ENCODE measurements at regions not wholly inside any gene's neighbourhood (a gene's known extent, or its start where the extent isn't known, plus 50 kb on each side); places are given as distances from the start of the nearest gene placed in this dataset.
A peak's percentile ranks its signal among the peaks of the same experiment; 100 is the strongest.

GRCh38 chr21:34205811-34206571, 132.6 kb downstream of the MRPS6 start:
- no peak for DNase-seq (ENCODE audit: low read depth in 2 of 2)
- no peak overlapping the region for H3K4me3 ChIP-seq (replicated peaks in 1 of 2; ENCODE audit: low read depth in 2 of 2, low read length in 2 of 2)
- TF ChIP-seq, protein P1, sequence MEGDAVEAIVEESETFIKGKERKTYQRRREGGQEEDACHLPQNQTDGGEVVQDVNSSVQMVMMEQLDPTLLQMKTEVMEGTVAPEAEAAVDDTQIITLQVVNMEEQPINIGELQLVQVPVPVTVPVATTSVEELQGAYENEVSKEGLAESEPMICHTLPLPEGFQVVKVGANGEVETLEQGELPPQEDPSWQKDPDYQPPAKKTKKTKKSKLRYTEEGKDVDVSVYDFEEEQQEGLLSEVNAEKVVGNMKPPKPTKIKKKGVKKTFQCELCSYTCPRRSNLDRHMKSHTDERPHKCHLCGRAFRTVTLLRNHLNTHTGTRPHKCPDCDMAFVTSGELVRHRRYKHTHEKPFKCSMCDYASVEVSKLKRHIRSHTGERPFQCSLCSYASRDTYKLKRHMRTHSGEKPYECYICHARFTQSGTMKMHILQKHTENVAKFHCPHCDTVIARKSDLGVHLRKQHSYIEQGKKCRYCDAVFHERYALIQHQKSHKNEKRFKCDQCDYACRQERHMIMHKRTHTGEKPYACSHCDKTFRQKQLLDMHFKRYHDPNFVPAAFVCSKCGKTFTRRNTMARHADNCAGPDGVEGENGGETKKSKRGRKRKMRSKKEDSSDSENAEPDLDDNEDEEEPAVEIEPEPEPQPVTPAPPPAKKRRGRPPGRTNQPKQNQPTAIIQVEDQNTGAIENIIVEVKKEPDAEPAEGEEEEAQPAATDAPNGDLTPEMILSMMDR (IDR thresholded peaks at IDR 0.05; ENCODE audit: low read depth, low read length): no peak

DNA sequence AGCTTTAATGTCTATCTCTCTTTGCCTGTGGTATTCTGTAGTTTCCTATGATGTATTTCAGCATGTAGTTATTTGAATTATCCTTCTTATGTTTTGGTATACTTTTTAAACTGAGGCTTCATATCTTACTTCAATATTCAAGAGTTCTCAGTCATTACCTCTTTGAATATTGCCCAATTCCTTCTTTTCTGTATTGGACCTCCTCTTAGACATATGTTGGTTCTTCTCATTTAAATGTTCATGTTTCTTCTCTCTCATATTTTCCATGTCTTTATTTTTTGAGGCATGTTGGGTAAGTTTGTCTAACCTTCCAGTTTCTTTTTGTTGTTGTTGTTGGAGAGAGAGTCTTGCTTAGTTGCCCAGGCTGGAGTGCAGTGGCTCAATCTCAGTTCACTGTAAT, 140.6 kb downstream of the MRPS6 start:
- TF ChIP-seq, protein P1 (IDR thresholded peaks at IDR 0.05; ENCODE audit: low read depth, low read length): no peak
- H3K4me3 ChIP-seq (replicated peaks in 1 of 2; ENCODE audit: low read depth in 2 of 2, low read length in 2 of 2): no peak overlapping the region
- no peak for DNase-seq (ENCODE audit: low read depth in 2 of 2)

GRCh38 chr21:34215501-34215900, 142.1 kb downstream of the MRPS6 start:
- DNase-seq (ENCODE audit: low read depth in 2 of 2): peak in 1 of 2 donors; percentile 11
- TF ChIP-seq, protein P1 (IDR thresholded peaks at IDR 0.05; ENCODE audit: low read depth, low read length): no peak
- no peak overlapping the region for H3K4me3 ChIP-seq (replicated peaks in 1 of 2; ENCODE audit: low read depth in 2 of 2, low read length in 2 of 2)

- no peak for DNase-seq (ENCODE audit: low read depth in 2 of 2)
- TF ChIP-seq, protein P1 (IDR thresholded peaks at IDR 0.05; ENCODE audit: low read depth, low read length): no peak
Observed at GRCh38 chr21:34215911-34216717, 142.7 kb downstream of the MRPS6 start.

GRCh38 chr21:34216718-34217032, 143.3 kb downstream of the MRPS6 start:
- DNase-seq (ENCODE audit: low read depth in 2 of 2): no peak
- TF ChIP-seq, protein P1 (IDR thresholded peaks at IDR 0.05; ENCODE audit: low read depth, low read length): no peak
- H3K4me3 ChIP-seq (replicated peaks in 1 of 2; ENCODE audit: low read depth in 2 of 2, low read length in 2 of 2): no peak overlapping the region

More at GRCh38 chr21:34215911-34216717, 142.7 kb downstream of the MRPS6 start:
- H3K4me3 ChIP-seq (replicated peaks in 1 of 2; ENCODE audit: low read depth in 2 of 2, low read length in 2 of 2): no peak overlapping the region

- no peak for DNase-seq (ENCODE audit: low read depth in 2 of 2)
- TF ChIP-seq, protein P1 (IDR thresholded peaks at IDR 0.05; ENCODE audit: low read depth, low read length): no peak
- no peak overlapping the region for H3K4me3 ChIP-seq (replicated peaks in 1 of 2; ENCODE audit: low read depth in 2 of 2, low read length in 2 of 2)
Observed at GRCh38 chr21:34217263-34217662, 143.9 kb downstream of the MRPS6 start.

Data from cardiac fibroblast (primary cell).